Mucosa of descending colon (tissue), 3 donors: ENCODE measurements at regions not wholly inside any gene's neighbourhood (a gene's known extent, or its start where the extent isn't known, plus 50 kb on each side); places are given as distances from the start of the nearest gene placed in this dataset.

ENCODE experiments used
- ATAC-seq: fragments of 200-7000 bp; cut with Tn5 transposase; one replicate; pipeline ENCODE4 v1.9.1; 2020; ENCODE audit warnings: mild to moderate bottlenecking, moderate library complexity
- DNase-seq, 3 donors: peaks; one replicate each; pipeline ENCODE4 v3.0.0-alpha.2; 2020
- H3K36me3 ChIP-seq: fragments of 200-600 bp; one replicate; pipeline ENCODE4 v1.8.0; 2021; ENCODE audit warnings: low read depth, mild to moderate bottlenecking
- H3K4me1 ChIP-seq: fragments of 200-600 bp; one replicate; pipeline ENCODE4 v1.8.0; 2021; ENCODE audit warnings: low read depth, mild to moderate bottlenecking
- H3K4me3 ChIP-seq: fragments of 200-600 bp; one replicate; pipeline ENCODE4 v1.8.0; 2021; ENCODE audit warnings: mild to moderate bottlenecking
- H3K9me3 ChIP-seq: fragments of 200-600 bp; one replicate; pipeline ENCODE4 v1.8.0; 2021; ENCODE audit warnings: mild to moderate bottlenecking
- intact Hi-C, 2 donors: fragments of 100-400 bp; cut with DNase I in 1 of 2; cut with micrococcal nuclease in 1 of 2; formaldehyde crosslinking; loops; one replicate each; pipeline versions ENCODE4 v1.11.0 to v1.11.1; 2022; cut with DNase I, micrococcal nuclease
- TF ChIP-seq, protein P1 (sequence below): fragments of 200-600 bp; IDR thresholded peaks from one replicate; pipeline ENCODE4 v1.8.0; 2022; ENCODE audit warnings: antibody characterized with exemption, mild to moderate bottlenecking
- donor health status: DM: no; HTN: no; CAD: no; lungs with moderate emphysema.
- donor health status: DM: no; HTN: no; CAD: no.
- donor health status: DM: no; HTN: yes; CAD: no.

DNA sequence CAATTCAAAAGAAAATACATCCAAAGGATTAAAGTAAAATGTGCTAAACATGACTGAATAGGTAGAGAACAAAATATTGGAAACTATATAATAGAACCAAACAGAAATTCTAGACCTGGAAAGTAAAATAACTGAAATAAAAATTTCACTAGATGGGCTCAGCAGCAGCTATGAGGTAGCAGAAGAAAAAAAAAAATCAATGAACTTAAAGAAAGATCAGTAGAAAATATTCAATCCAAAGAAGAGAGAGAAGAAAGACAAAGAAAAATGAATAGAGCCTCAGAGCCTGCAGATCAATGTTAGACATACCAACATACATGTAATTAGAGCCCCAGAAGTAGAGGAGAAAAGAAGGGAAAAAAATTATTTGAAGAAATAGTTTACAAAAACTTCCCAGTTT is 129.6 kb upstream of the RNF32 start:
- H3K36me3 ChIP-seq = no peaks in the 10 kb centered on the region
- intact Hi-C loops = no loop called here
- peaks cover 14% of the 10 kb centered on the region for H3K9me3 ChIP-seq
- DNase-seq (no peak), ATAC-seq (no peak)
- TF ChIP-seq, protein P1, sequence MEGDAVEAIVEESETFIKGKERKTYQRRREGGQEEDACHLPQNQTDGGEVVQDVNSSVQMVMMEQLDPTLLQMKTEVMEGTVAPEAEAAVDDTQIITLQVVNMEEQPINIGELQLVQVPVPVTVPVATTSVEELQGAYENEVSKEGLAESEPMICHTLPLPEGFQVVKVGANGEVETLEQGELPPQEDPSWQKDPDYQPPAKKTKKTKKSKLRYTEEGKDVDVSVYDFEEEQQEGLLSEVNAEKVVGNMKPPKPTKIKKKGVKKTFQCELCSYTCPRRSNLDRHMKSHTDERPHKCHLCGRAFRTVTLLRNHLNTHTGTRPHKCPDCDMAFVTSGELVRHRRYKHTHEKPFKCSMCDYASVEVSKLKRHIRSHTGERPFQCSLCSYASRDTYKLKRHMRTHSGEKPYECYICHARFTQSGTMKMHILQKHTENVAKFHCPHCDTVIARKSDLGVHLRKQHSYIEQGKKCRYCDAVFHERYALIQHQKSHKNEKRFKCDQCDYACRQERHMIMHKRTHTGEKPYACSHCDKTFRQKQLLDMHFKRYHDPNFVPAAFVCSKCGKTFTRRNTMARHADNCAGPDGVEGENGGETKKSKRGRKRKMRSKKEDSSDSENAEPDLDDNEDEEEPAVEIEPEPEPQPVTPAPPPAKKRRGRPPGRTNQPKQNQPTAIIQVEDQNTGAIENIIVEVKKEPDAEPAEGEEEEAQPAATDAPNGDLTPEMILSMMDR = no peak
- no peaks in the 10 kb centered on the region for H3K4me1 ChIP-seq
- H3K4me3 ChIP-seq = no peak overlapping the region

DNA sequence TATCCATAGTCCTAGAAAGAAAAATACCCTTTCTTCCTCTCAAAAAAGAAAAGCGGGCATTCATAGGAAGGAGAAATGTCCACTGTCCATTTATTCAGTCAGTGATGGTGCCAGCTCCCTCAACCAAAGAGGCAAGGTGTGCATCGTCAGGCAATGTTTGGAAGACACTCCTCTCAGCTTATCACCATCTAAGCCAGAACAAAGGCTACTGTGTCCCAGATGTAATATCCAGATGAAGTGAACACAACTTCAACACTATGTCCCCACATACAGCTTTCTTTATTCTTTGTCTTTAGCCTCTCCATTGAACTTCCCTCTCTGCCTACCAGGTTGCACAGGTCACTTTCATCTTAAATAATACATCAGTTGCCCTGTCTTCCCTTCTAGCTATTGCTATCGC is 131.4 kb upstream of the RNF32 start:
- no peak for DNase-seq
- Histone ChIP-seq H3K9me3 (peaks cover 14% of the 10 kb centered on the region), H3K36me3 (no peaks in the 10 kb centered on the region), H3K4me1 (no peaks in the 10 kb centered on the region), H3K4me3 (no peak overlapping the region)
- ATAC-seq = no peak
- intact Hi-C loops = no loop called here
- TF ChIP-seq, protein P1 = no peak

DNA sequence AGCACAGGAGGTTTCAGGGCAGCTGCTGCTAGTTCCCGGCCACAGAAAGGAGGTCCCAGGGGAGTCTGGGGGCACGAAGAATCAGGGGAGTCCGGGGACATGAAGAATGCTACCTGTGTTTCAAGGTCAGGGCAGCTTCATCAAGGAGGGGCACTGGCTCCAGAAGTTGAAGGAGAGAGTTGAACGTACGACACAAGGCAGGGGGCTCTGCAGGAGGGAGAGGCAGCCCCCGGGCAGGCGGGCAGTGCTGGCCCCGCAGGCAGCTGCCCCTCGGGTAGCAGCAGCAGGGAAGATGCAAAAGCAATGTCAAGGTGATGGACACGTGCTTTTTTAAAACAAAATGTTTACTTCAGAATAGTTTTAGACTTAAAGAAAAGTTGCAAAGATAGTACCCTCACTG is 134.7 kb upstream of the RNF32 start:
- DNase-seq (no peak), ATAC-seq (no peak)
- no peaks in the 10 kb centered on the region for H3K4me1 ChIP-seq
- no peak overlapping the region for H3K4me3 ChIP-seq
- TF ChIP-seq, protein P1 = no peak
- peaks cover 6% of the 10 kb centered on the region for H3K9me3 ChIP-seq
- H3K36me3 ChIP-seq = no peaks in the 10 kb centered on the region
- intact Hi-C loops = no loop called here

DNA sequence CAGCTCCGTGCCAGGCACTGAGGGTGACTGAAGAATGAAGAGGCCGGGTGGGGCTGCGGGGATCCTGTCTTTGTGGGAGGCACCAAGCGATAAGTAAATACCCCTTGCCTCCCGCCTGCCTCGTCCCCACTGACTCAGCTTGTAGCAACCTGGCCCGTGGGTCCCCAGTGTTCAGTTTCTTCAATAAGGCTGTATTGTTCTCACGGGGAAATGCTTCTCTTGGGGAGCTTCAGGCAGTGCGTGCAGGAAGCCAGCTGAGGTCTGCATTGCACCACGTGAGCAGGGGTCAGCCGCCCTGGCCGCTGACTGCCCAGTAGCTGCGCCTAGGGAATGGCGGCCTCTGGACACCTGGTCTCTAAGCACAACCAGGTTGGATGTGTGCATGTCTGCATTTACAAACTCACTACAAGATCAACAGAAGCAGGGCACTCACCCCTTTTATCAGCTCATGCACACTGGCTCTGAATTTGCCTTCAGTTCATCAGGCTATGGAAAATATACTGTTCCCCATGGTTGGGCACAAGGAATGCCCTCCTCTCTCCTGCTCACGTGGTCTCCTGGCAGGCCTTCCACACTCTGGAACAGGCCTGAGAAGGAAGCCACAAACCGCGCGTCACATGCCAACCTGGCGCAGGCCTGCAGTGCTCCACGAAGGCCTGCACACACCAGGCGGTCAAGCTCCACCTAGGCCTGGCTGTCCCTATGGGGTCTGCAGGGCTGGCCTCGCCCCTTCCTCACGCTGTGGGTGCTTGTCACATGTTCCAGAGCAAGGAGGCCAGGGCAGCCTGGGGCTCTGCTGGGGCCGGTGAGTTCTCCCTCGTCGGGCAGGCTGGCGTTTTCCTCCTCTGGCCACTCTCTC is 135.7 kb upstream of the RNF32 start:
- H3K36me3 ChIP-seq = no peaks in the 10 kb centered on the region
- H3K4me3 ChIP-seq = no peak overlapping the region
- ATAC-seq (no peak), DNase-seq (no peak)
- TF ChIP-seq, protein P1 = no peak
- H3K9me3 ChIP-seq = peaks cover 2% of the 10 kb centered on the region
- intact Hi-C loops = no loop called here
- no peaks in the 10 kb centered on the region for H3K4me1 ChIP-seq

DNA sequence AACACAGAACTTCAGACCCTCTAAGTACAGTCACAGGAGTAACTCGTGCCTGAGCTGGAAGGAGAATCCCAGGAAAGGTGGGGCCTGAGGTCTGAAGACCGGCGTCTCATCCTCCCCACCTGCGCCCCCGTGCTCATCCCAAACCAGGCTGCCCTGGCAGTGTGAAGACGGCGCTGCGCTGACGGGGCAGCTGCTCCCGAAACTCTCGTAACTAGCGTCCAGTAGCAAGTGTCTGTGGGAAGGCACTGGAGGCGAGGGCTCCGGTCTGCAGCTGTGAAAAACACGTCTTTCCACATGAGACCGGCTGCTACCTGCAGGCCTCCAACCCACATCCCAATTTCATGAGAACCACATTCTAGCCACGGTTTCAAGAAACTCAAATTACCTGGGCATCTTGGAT is 136.6 kb upstream of the RNF32 start:
- ATAC-seq (no peak), DNase-seq (no peak)
- Histone ChIP-seq H3K9me3 (peaks cover 2% of the 10 kb centered on the region), H3K4me1 (no peaks in the 10 kb centered on the region), H3K4me3 (no peak overlapping the region), H3K36me3 (no peaks in the 10 kb centered on the region)
- TF ChIP-seq, protein P1 = no peak
- intact Hi-C loops = no loop called here
